Kidney (tissue), 13 donors: ENCODE measurements at regions not wholly inside any gene's neighbourhood (a gene's known extent, or its start where the extent isn't known, plus 50 kb on each side); places are given as distances from the start of the nearest gene placed in this dataset.
"Not testable (repeated sequence)": the region's sequence is repeated elsewhere in the genome, so short reads cannot be mapped to it uniquely, and the experiment has no call there.

Experiments used
- DNase-seq, 5 donors: peaks; one replicate each; pipeline ENCODE4 v3.0.0-alpha.2; 2013 to 2020
- FAIRE-seq: peaks from 2 replicates; lab custom pipeline; 2012; peaks lifted over from hg19 to GRCh38; lab: Jason Lieb, UNC
- H3K27ac ChIP-seq, 2 donors: one replicate each; pipeline ENCODE4 v1.7.0; 2013; ENCODE audit warnings: low read depth in 2 of 2, low read length in 2 of 2, inconsistent platforms in 1 of 2
- H3K27me3 ChIP-seq: one replicate; pipeline ENCODE4 v1.7.1; 2013; ENCODE audit warnings: low read length, inconsistent platforms; ENCODE audit not compliant: control insufficient read depth, insufficient read depth
- H3K36me3 ChIP-seq, 3 donors: one replicate each; pipeline versions ENCODE4 v1.7.0 to v1.7.1; 2013; ENCODE audit warnings: low read length in 3 of 3, control low read depth in 1 of 3, inconsistent platforms in 1 of 3; ENCODE audit not compliant: insufficient read depth in 3 of 3, control insufficient read depth in 2 of 3
- H3K4me1 ChIP-seq, 3 donors: one replicate each; pipeline versions ENCODE4 v1.7.0 to v1.7.1; 2013; ENCODE audit warnings: low read length in 3 of 3, inconsistent platforms in 1 of 3, low read depth in 1 of 3; ENCODE audit not compliant: control insufficient read depth in 2 of 3, insufficient read depth in 2 of 3
- H3K4me3 ChIP-seq, 3 donors: one replicate each; pipeline versions ENCODE4 v1.7.0 to v1.8.1; 2013; ENCODE audit warnings: low read length in 3 of 3, control low read depth in 1 of 3, inconsistent platforms in 1 of 3
- H3K9ac ChIP-seq, 3 donors: one replicate each; pipeline versions ENCODE4 v1.7.0 to v1.7.1; 2013; ENCODE audit warnings: low read length in 3 of 3, control low read depth in 1 of 3, inconsistent platforms in 1 of 3
- H3K9me3 ChIP-seq, 3 donors: one replicate each; pipeline versions ENCODE4 v1.7.0 to v1.7.1; 2013; ENCODE audit warnings: low read length in 3 of 3, control low read depth in 1 of 3, inconsistent platforms in 1 of 3; ENCODE audit not compliant: control insufficient read depth in 2 of 3, insufficient read depth in 1 of 3
- intact Hi-C: fragments of 100-400 bp; cut with DNase I; formaldehyde crosslinking; loops from one replicate; pipeline ENCODE4 v1.11.1; 2022
- TF ChIP-seq, protein P1 (sequence below): IDR thresholded peaks from 3 replicates; pipeline ENCODE4 v1.5.1; 2012; ENCODE audit warnings: mild to moderate bottlenecking, moderate library complexity, borderline replicate concordance; ENCODE audit not compliant: insufficient read depth; ENCODE audit errors: extremely low read depth
- donor health status: control.
- donor health status: control.
- donor health status: control.
- donor health status: control.
- donor health status: control.
- donor health status: DM: yes; HTN: yes; CAD: no.
- donor health status: Normal renal cell carcinoma (clear cell type).

DNA sequence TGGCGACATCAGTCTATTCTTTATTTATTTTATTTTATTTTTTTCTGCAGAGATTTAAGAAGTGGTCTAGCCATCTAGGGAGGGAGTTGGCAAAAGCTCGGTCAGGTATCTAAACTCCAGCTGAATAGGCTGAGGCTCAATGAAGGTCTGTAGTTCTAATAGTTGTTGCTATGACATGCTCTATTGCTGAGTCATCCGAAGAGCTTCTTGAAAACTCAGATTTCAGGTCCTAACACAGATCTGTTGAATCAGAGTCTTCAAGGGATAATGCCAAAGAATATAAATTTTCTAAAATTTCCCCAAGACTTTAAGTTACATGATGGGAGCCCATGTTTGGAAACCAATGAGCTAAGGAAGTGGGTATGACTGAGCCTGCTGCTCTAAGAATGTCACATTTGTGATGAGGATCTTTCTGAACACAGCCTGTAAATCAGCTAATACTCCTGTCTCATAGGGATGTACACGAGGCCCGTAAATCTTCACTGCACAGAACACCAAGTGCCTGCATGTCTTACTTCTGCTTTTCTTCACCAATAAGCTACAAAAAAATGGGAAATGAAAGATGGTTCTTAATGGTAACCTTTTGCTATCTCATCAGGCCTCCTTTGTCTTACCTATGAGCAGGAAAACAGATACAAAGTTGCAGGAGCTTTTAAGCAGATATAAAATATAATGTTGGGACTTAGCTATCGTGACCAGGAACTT lies 901.4 kb upstream of the API5 start:
- TF ChIP-seq, protein P1, sequence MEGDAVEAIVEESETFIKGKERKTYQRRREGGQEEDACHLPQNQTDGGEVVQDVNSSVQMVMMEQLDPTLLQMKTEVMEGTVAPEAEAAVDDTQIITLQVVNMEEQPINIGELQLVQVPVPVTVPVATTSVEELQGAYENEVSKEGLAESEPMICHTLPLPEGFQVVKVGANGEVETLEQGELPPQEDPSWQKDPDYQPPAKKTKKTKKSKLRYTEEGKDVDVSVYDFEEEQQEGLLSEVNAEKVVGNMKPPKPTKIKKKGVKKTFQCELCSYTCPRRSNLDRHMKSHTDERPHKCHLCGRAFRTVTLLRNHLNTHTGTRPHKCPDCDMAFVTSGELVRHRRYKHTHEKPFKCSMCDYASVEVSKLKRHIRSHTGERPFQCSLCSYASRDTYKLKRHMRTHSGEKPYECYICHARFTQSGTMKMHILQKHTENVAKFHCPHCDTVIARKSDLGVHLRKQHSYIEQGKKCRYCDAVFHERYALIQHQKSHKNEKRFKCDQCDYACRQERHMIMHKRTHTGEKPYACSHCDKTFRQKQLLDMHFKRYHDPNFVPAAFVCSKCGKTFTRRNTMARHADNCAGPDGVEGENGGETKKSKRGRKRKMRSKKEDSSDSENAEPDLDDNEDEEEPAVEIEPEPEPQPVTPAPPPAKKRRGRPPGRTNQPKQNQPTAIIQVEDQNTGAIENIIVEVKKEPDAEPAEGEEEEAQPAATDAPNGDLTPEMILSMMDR = no peak
- no peaks in the 10 kb centered on the region for H3K36me3 ChIP-seq
- H3K4me3 ChIP-seq = no peak overlapping the region
- no peak overlapping the region for H3K9ac ChIP-seq
- H3K9me3 ChIP-seq = no peaks in the 10 kb centered on the region
- FAIRE-seq = no peak
- no peak overlapping the region for H3K27ac ChIP-seq
- intact Hi-C loops = no loop called here
- DNase-seq = no peak
- H3K27me3 ChIP-seq = no peaks in the 10 kb centered on the region
- H3K4me1 ChIP-seq = no peaks in the 10 kb centered on the region

DNA sequence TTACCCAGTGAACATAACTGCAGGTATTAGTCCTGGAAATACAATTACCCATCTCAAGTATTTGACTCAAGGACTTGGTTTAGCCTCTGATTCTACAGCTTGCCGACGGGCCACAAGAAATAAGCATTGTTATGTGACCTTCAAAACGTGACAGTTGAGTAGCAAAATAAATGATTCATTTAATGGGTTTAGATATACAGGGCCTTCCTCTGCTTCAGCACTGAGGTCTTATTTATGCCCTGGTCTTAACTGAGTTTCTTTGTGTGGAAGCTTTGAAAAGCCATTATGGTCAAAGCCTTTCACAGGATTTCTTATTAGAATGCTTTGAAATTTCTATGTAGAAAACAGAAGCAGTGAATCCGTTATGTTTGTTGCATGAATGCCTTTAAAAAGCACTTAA lies 899.2 kb upstream of the API5 start:
- TF ChIP-seq, protein P1 = no peak
- intact Hi-C loops = no loop called here
- FAIRE-seq (no peak), DNase-seq (no peak)
- H3K27me3 ChIP-seq = no peaks in the 10 kb centered on the region
- H3K4me1 ChIP-seq = no peaks in the 10 kb centered on the region
- no peaks in the 10 kb centered on the region for H3K9me3 ChIP-seq
- no peak overlapping the region for H3K27ac ChIP-seq
- no peak overlapping the region for H3K4me3 ChIP-seq
- H3K9ac ChIP-seq = no peak overlapping the region
- no peaks in the 10 kb centered on the region for H3K36me3 ChIP-seq

DNA sequence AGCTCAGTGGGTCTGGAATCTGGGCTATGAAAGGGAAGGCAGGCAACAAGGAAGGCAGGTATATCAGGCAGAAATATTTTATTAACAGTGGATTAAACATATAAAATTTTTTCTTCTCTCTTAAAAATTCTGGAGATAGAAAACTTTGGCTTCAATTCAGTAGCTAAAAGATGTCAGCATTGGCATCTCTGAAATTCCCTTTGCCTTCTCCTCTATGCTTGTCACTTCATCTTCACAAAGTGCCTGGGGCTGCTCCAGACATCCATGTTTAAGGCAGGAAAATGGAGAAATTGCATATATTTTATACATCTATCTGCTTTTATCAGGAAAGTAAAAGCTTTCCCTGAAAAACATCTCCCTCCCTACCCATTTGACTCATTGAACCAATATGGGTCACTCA lies 894.1 kb upstream of the API5 start:
- Histone ChIP-seq H3K27ac (no peak overlapping the region), H3K9me3 (no peaks in the 10 kb centered on the region), H3K27me3 (no peaks in the 10 kb centered on the region), H3K9ac (no peak overlapping the region), H3K4me3 (no peak overlapping the region), H3K36me3 (no peaks in the 10 kb centered on the region), H3K4me1 (no peaks in the 10 kb centered on the region)
- TF ChIP-seq, protein P1 = no peak
- no peak for DNase-seq
- FAIRE-seq = no peak
- intact Hi-C loops = no loop called here

DNA sequence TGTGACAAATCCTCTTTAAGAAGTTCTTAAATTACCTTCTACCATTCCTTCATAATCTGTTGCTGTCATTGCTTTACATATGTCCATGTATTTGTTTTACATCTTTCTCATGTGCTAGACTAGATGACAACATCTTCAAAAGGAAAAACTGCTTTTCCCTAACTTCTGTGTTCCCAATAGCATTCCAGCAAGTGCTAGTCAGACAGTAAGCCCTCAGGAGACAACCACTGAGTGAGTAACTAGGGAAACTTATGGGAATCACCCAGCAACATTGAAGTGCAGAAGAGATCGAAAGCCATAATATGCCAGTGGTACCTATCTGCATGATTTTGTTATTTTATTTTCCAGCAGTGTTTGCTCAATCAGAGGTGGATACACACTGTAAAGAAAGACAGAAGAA lies 889.7 kb upstream of the API5 start:
- Histone ChIP-seq H3K9me3 (no peaks in the 10 kb centered on the region), H3K9ac (no peak overlapping the region), H3K4me1 (no peaks in the 10 kb centered on the region), H3K27me3 (no peaks in the 10 kb centered on the region), H3K27ac (no peak overlapping the region), H3K36me3 (no peaks in the 10 kb centered on the region), H3K4me3 (no peak overlapping the region)
- FAIRE-seq (no peak), DNase-seq (no peak)
- TF ChIP-seq, protein P1 = no peak
- intact Hi-C loops = no loop called here

DNA sequence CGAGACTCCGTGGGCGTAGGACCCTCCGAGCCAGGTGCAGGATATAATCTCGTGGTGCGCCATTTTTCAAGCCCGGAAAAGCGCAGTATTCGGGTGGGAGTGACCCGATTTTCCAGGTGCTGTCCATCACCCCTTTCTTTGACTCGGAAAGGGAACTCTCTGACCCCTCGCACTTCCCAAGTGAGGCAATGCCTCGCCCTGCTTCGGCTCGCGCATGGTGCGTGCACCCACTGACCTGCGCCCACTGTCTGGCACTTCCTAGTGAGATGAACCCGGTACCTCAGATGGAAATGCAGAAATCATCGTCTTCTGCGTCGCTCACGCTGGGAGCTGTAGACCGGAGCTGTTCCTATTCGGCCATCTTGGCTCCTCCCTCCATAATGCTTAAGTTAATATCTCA lies 876.9 kb upstream of the API5 start:
- H3K4me3 ChIP-seq, H3K36me3 ChIP-seq, H3K9ac ChIP-seq, H3K27me3 ChIP-seq, H3K9me3 ChIP-seq, FAIRE-seq, H3K4me1 ChIP-seq, H3K27ac ChIP-seq, intact Hi-C loops, DNase-seq: not testable (repeated sequence)
